ENCODE measurements at regions not wholly inside any gene's neighbourhood (a gene's known extent, or its start where the extent isn't known, plus 50 kb on each side); places are given as distances from the start of the nearest gene placed in this dataset.
"Not testable (repeated sequence)": the region's sequence is repeated elsewhere in the genome, so short reads cannot be mapped to it uniquely, and the experiment has no call there.

- DNase-seq, result no peak
These were observed 95.8 kb upstream of the SCAF8 start for GRCh38 chr6:154637392-154637791.

- peak; percentile 30 for DNase-seq
These were observed 94.8 kb upstream of the SCAF8 start for GRCh38 chr6:154638369-154638768.

- not testable (repeated sequence) for DNase-seq
These were observed 94.0 kb upstream of the SCAF8 start for GRCh38 chr6:154639196-154639595.

GRCh38 chr6:154648188-154648887, 84.9 kb upstream of the SCAF8 start:
- no peak for DNase-seq

- no peak for DNase-seq
These were observed 84.4 kb upstream of the SCAF8 start for GRCh38 chr6:154648888-154649205.

GRCh38 chr6:154649721-154650120, 83.5 kb upstream of the SCAF8 start:
- no peak for DNase-seq

GRCh38 chr6:154650351-154650750, 82.9 kb upstream of the SCAF8 start:
- DNase-seq, result no peak

GRCh38 chr6:154651656-154652055, 81.6 kb upstream of the SCAF8 start:
- DNase-seq, result no peak

GRCh38 chr6:154653385-154653784, 79.8 kb upstream of the SCAF8 start:
- DNase-seq, result peak; percentile 47

- DNase-seq, result peak; percentile 71
These were observed 79.4 kb upstream of the SCAF8 start for GRCh38 chr6:154653853-154654252.

- DNase-seq, result no peak
These were observed 76.6 kb upstream of the SCAF8 start for GRCh38 chr6:154656660-154657059.

- no peak for DNase-seq
These were observed 71.4 kb upstream of the SCAF8 start for GRCh38 chr6:154661768-154662167.

GRCh38 chr6:154664287-154664686, 68.9 kb upstream of the SCAF8 start:
- DNase-seq, result no peak

GRCh38 chr6:154668156-154668555, 65.1 kb upstream of the SCAF8 start:
- DNase-seq, result no peak

- DNase-seq, result no peak
These were observed 61.1 kb upstream of the SCAF8 start for GRCh38 chr6:154672086-154672485.

- DNase-seq, result no peak
These were observed 59.3 kb upstream of the SCAF8 start for GRCh38 chr6:154673919-154674318.

- peak; percentile 93 for DNase-seq
These were observed 57.6 kb upstream of the SCAF8 start for GRCh38 chr6:154675602-154676088.

GRCh38 chr6:154682633-154683125, 50.5 kb upstream of the SCAF8 start:
- DNase-seq, result no peak

Measured in fibroblast of skin of abdomen (primary cell).